Sigmoid colon (tissue), 4 donors: ENCODE measurements at regions not wholly inside any gene's neighbourhood (a gene's known extent, or its start where the extent isn't known, plus 50 kb on each side); places are given as distances from the start of the nearest gene placed in this dataset.

Experiments
- EP300 ChIP-seq, 4 donors: sonication (generic); formaldehyde crosslinking; IDR thresholded peaks; one replicate each; pipeline ENCODE4 v1.6.1; 2017; ENCODE audit warnings: antibody characterized with exemption in 4 of 4
- POLR2A ChIP-seq, 2 donors: fragments of 450-650 bp; IDR thresholded peaks; one replicate each; pipeline ENCODE4 v1.6.1; 2016; ENCODE audit warnings: antibody characterized with exemption in 2 of 2, mild to moderate bottlenecking in 2 of 2, moderate library complexity in 2 of 2
- POLR2AphosphoS5 ChIP-seq, 4 donors: sonication (generic); formaldehyde crosslinking; IDR thresholded peaks; one replicate each; pipeline ENCODE4 v1.6.1; 2017; ENCODE audit warnings: antibody characterized with exemption in 4 of 4
- TF ChIP-seq, protein P1 (sequence below), 4 experiments: fragments of 450-650 bp in 3 of 4; fragments of 200-600 bp in 1 of 4; IDR thresholded peaks; one replicate each; pipeline ENCODE4 v1.5.1; 2016 to 2019; ENCODE audit warnings: antibody characterized with exemption in 4 of 4, mild to moderate bottlenecking in 3 of 4, moderate library complexity in 2 of 4

DNA sequence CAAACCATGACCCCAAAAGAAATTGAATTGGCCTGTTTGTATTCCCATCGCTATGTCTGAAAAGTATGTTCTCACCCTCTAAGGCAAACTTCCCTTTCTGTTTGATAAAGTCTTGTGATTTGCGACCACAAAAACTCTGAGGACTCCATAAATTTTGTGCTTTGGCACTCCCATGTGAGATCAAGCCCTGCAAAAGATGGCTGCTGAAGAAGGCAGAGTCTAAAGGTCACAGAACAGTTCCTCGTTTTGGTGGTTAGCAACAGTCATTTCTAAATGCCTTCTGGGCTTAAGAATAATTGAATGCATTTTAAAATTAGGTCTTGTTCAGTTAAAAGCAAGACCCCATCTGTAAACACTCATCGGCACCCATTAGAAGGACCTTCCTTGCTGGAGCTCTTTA, 441.6 kb downstream of the OMA1 start:
- TF ChIP-seq, protein P1, sequence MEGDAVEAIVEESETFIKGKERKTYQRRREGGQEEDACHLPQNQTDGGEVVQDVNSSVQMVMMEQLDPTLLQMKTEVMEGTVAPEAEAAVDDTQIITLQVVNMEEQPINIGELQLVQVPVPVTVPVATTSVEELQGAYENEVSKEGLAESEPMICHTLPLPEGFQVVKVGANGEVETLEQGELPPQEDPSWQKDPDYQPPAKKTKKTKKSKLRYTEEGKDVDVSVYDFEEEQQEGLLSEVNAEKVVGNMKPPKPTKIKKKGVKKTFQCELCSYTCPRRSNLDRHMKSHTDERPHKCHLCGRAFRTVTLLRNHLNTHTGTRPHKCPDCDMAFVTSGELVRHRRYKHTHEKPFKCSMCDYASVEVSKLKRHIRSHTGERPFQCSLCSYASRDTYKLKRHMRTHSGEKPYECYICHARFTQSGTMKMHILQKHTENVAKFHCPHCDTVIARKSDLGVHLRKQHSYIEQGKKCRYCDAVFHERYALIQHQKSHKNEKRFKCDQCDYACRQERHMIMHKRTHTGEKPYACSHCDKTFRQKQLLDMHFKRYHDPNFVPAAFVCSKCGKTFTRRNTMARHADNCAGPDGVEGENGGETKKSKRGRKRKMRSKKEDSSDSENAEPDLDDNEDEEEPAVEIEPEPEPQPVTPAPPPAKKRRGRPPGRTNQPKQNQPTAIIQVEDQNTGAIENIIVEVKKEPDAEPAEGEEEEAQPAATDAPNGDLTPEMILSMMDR (IDR thresholded peaks at IDR 0.05): no peak
- no peak for TF ChIP-seq POLR2A (IDR thresholded peaks at IDR 0.05)
- TF ChIP-seq POLR2AphosphoS5 (IDR thresholded peaks at IDR 0.05): no peak
- no peak for TF ChIP-seq EP300 (IDR thresholded peaks at IDR 0.05)
